Liver (tissue), 8 donors: ENCODE measurements at regions not wholly inside any gene's neighbourhood (a gene's known extent, or its start where the extent isn't known, plus 50 kb on each side); places are given as distances from the start of the nearest gene placed in this dataset.

Source experiments
- DNase-seq: peaks from one replicate; pipeline ENCODE4 v3.0.0-alpha.2; 2017; ENCODE audit warnings: low spot score
- H3K27ac ChIP-seq, 2 donors: one replicate each; pipeline ENCODE4 v1.7.0; 2013; ENCODE audit warnings: inconsistent platforms in 2 of 2, low read length in 2 of 2, control low read depth in 1 of 2, low read depth in 1 of 2, mild to moderate bottlenecking in 1 of 2
- H3K27me3 ChIP-seq, 4 donors: one replicate each; pipeline versions ENCODE4 v1.6.1 to v1.7.0; 2013; ENCODE audit warnings: low read length in 3 of 4, inconsistent platforms in 1 of 4, mild to moderate bottlenecking in 1 of 4, moderate library complexity in 1 of 4; ENCODE audit not compliant: control insufficient read depth in 4 of 4, insufficient read depth in 4 of 4
- H3K36me3 ChIP-seq, 4 donors: one replicate each; pipeline versions ENCODE4 v1.6.1 to v1.7.0; 2013; ENCODE audit warnings: low read length in 3 of 4, mild to moderate bottlenecking in 3 of 4, low read depth in 1 of 4, moderate library complexity in 1 of 4; ENCODE audit not compliant: control insufficient read depth in 4 of 4, insufficient read depth in 3 of 4
- H3K4me1 ChIP-seq, 4 donors: one replicate each; pipeline versions ENCODE4 v1.6.1 to v1.7.0; 2013; ENCODE audit warnings: low read length in 3 of 4, mild to moderate bottlenecking in 3 of 4, moderate library complexity in 1 of 4; ENCODE audit not compliant: control insufficient read depth in 4 of 4, insufficient read depth in 4 of 4
- H3K4me3 ChIP-seq, 3 donors: one replicate each; pipeline versions ENCODE4 v1.6.1 to v1.7.0; 2013; ENCODE audit warnings: low read length in 3 of 3, control low read depth in 1 of 3, low read depth in 1 of 3, mild to moderate bottlenecking in 1 of 3
- H3K9ac ChIP-seq, 2 donors: one replicate each; pipeline ENCODE4 v1.7.0; 2013; ENCODE audit warnings: low read length in 2 of 2, mild to moderate bottlenecking in 2 of 2, moderate library complexity in 2 of 2, control low read depth in 1 of 2, low read depth in 1 of 2
- H3K9me3 ChIP-seq, 4 donors: one replicate each; pipeline versions ENCODE4 v1.6.1 to v1.7.0; 2013; ENCODE audit warnings: low read length in 3 of 4; ENCODE audit not compliant: control insufficient read depth in 4 of 4
- EGR1 ChIP-seq, 2 donors: IDR thresholded peaks; 2 replicates each; pipeline ENCODE4 v1.6.1; 2016 to 2018; ENCODE audit warnings: antibody characterized with exemption in 2 of 2, low read depth in 2 of 2
- FOXA1 ChIP-seq: IDR thresholded peaks from 2 replicates; pipeline ENCODE4 v1.6.1; 2016; ENCODE audit warnings: antibody characterized with exemption
- FOXA2 ChIP-seq: IDR thresholded peaks from 2 replicates; pipeline ENCODE4 v1.6.1; 2016; ENCODE audit warnings: antibody characterized with exemption
- GABPA ChIP-seq, 2 donors: IDR thresholded peaks in 1 of 2; conservative IDR thresholded peaks in 1 of 2; 2 replicates each; pipeline ENCODE4 v1.6.1; 2016; ENCODE audit warnings: antibody characterized with exemption in 2 of 2, mild to moderate bottlenecking in 1 of 2, moderate library complexity in 1 of 2
- HNF4A ChIP-seq, 2 donors: conservative IDR thresholded peaks; 2 replicates each; pipeline ENCODE4 v1.6.1; 2016; ENCODE audit warnings: antibody characterized with exemption in 2 of 2, mild to moderate bottlenecking in 2 of 2
- HNF4G ChIP-seq: IDR thresholded peaks from 2 replicates; pipeline ENCODE4 v1.6.1; 2016; ENCODE audit warnings: antibody characterized with exemption
- JUND ChIP-seq, 2 donors: IDR thresholded peaks; 2 replicates each; pipeline ENCODE4 v1.6.1; 2016; ENCODE audit warnings: antibody characterized with exemption in 2 of 2
- MAX ChIP-seq: IDR thresholded peaks from 2 replicates; pipeline ENCODE4 v1.6.1; 2016; ENCODE audit warnings: antibody characterized with exemption
- NR2F2 ChIP-seq: IDR thresholded peaks from 2 replicates; pipeline ENCODE4 v1.6.1; 2016; ENCODE audit warnings: antibody characterized with exemption
- REST ChIP-seq: IDR thresholded peaks from 2 replicates; pipeline ENCODE4 v1.6.1; 2016; ENCODE audit warnings: antibody characterized with exemption, mild to moderate bottlenecking
- RXRA ChIP-seq, 2 donors: IDR thresholded peaks; 2 replicates each; pipeline ENCODE4 v1.6.1; 2017 to 2018; ENCODE audit warnings: antibody characterized with exemption in 2 of 2, mild to moderate bottlenecking in 1 of 2
- SP1 ChIP-seq: IDR thresholded peaks from 2 replicates; pipeline ENCODE4 v1.6.1; 2018; ENCODE audit warnings: antibody characterized with exemption, mild to moderate bottlenecking
- TAF1 ChIP-seq: conservative IDR thresholded peaks from 2 replicates; pipeline ENCODE4 v1.6.1; 2016; ENCODE audit warnings: antibody characterized with exemption, mild to moderate bottlenecking
- YY1 ChIP-seq: IDR thresholded peaks from 2 replicates; pipeline ENCODE4 v1.6.1; 2016; ENCODE audit warnings: antibody characterized with exemption, mild to moderate bottlenecking
- WGBS: extraction: QIAGEN DNeasy Blood & Tissue Kit; methylation state at CpG from one replicate; pipeline ENCODE4 v1.1.7; 2013; 5-methylcytosine and 5-hydroxymethylcytosine counted together
- TF ChIP-seq, protein P1 (sequence below): IDR thresholded peaks from 2 replicates; pipeline ENCODE4 v1.6.1; 2016; ENCODE audit warnings: antibody characterized with exemption
- TF ChIP-seq, protein P2 (sequence below): IDR thresholded peaks from 2 replicates; pipeline ENCODE4 v1.6.1; 2016; ENCODE audit warnings: antibody characterized with exemption
- TF ChIP-seq, protein P3 (sequence below): fragments of 150-350 bp; IDR thresholded peaks from 2 replicates; pipeline ENCODE4 v1.5.1; 2017; ENCODE audit warnings: improper control_type of control experiment, low read depth, low read length; ENCODE audit not compliant: missing input control
- donor health status: healthy.
- donor health status: healthy.
- donor health status: healthy.
- donor health status: healthy.
- donor health status: healthy.

DNA sequence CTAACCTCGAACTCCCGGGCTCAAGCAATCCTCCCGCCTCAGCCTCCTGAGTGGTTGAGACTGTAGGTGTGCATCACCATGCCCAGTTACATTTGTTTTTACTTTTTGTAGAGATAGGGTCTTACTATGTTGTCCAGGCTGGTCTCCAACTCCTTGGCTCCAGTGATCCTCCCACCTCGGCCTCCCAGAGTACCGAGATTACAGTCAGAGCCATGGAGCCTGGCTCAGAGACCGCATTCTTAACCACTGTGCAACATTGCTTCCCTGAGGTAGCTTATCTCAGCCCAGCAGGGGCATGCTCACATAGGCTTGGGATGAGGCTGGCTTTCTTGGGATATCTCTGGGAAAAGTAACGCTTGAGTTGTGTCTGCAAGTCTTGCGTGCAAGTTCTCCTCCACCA, 99.7 kb downstream of the SPRY4 start:
- Histone ChIP-seq H3K36me3 (peaks cover 0 to 2% (median 0%) of the 10 kb centered on the region in 4 donors), H3K4me3 (no peak overlapping the region), H3K9me3 (no peaks in the 10 kb centered on the region), H3K27ac (no peak overlapping the region), H3K4me1 (peaks cover 0 to 12% (median 1%) of the 10 kb centered on the region in 4 donors), H3K27me3 (no peaks in the 10 kb centered on the region), H3K9ac (no peak overlapping the region)
- DNase-seq: no peak
- TF ChIP-seq MAX: no peak
- TF ChIP-seq NR2F2: no peak
- TF ChIP-seq, protein P1, sequence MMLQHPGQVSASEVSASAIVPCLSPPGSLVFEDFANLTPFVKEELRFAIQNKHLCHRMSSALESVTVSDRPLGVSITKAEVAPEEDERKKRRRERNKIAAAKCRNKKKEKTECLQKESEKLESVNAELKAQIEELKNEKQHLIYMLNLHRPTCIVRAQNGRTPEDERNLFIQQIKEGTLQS: no peak
- no peak for TF ChIP-seq JUND (IDR thresholded peaks at IDR 0.05)
- 96% methylated on average over 8 of the region's 8 CpGs for WGBS

GRCh38 chr5:142222866-142223558, 101.8 kb downstream of the SPRY4 start:
- no peak for DNase-seq
- TF ChIP-seq, protein P2, sequence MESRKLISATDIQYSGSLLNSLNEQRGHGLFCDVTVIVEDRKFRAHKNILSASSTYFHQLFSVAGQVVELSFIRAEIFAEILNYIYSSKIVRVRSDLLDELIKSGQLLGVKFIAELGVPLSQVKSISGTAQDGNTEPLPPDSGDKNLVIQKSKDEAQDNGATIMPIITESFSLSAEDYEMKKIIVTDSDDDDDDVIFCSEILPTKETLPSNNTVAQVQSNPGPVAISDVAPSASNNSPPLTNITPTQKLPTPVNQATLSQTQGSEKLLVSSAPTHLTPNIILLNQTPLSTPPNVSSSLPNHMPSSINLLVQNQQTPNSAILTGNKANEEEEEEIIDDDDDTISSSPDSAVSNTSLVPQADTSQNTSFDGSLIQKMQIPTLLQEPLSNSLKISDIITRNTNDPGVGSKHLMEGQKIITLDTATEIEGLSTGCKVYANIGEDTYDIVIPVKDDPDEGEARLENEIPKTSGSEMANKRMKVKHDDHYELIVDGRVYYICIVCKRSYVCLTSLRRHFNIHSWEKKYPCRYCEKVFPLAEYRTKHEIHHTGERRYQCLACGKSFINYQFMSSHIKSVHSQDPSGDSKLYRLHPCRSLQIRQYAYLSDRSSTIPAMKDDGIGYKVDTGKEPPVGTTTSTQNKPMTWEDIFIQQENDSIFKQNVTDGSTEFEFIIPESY: no peak
- TF ChIP-seq TAF1: no peak
- TF ChIP-seq JUND (IDR thresholded peaks at IDR 0.05): no peak
- TF ChIP-seq FOXA2: no peak
- Histone ChIP-seq H3K27me3 (no peaks in the 10 kb centered on the region), H3K4me3 (no peak overlapping the region), H3K36me3 (peaks cover 0 to 2% (median 0%) of the 10 kb centered on the region in 4 donors), H3K9me3 (no peaks in the 10 kb centered on the region), H3K9ac (no peak overlapping the region), H3K4me1 (peaks cover 0 to 12% (median 1%) of the 10 kb centered on the region in 4 donors), H3K27ac (no peak overlapping the region)
- WGBS: 88% methylated on average over 12 of the region's 12 CpGs

GRCh38 chr5:142222225-142222865, 102.5 kb downstream of the SPRY4 start:
- H3K4me3 ChIP-seq: no peak overlapping the region
- no peak overlapping the region for H3K9ac ChIP-seq
- no peaks in the 10 kb centered on the region for H3K9me3 ChIP-seq
- no peaks in the 10 kb centered on the region for H3K27me3 ChIP-seq
- peaks cover 0 to 2% (median 0%) of the 10 kb centered on the region in 4 donors for H3K36me3 ChIP-seq
- H3K27ac ChIP-seq: no peak overlapping the region
- no peak for DNase-seq
- peaks cover 0 to 12% (median 1%) of the 10 kb centered on the region in 4 donors for H3K4me1 ChIP-seq
- WGBS: 77% methylated on average over 14 of the region's 14 CpGs
- TF ChIP-seq MAX (no peak), GABPA (IDR thresholded peaks at IDR 0.05 in 1 of 2, conservative IDR thresholded peaks at IDR 0.05 in 1 of 2) (no peak), JUND (IDR thresholded peaks at IDR 0.05) (no peak), REST (no peak), HNF4A (conservative IDR thresholded peaks at IDR 0.05) (no peak), EGR1 (IDR thresholded peaks at IDR 0.05; ENCODE audit: low read depth in 2 of 2) (no peak), FOXA2 (no peak), YY1 (no peak), FOXA1 (no peak), SP1 (no peak), HNF4G (no peak), RXRA (IDR thresholded peaks at IDR 0.05) (no peak)
- TF ChIP-seq, protein P3, sequence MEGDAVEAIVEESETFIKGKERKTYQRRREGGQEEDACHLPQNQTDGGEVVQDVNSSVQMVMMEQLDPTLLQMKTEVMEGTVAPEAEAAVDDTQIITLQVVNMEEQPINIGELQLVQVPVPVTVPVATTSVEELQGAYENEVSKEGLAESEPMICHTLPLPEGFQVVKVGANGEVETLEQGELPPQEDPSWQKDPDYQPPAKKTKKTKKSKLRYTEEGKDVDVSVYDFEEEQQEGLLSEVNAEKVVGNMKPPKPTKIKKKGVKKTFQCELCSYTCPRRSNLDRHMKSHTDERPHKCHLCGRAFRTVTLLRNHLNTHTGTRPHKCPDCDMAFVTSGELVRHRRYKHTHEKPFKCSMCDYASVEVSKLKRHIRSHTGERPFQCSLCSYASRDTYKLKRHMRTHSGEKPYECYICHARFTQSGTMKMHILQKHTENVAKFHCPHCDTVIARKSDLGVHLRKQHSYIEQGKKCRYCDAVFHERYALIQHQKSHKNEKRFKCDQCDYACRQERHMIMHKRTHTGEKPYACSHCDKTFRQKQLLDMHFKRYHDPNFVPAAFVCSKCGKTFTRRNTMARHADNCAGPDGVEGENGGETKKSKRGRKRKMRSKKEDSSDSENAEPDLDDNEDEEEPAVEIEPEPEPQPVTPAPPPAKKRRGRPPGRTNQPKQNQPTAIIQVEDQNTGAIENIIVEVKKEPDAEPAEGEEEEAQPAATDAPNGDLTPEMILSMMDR: no peak
- TF ChIP-seq, protein P1: no peak
